Lung (tissue), 11 donors: ENCODE measurements at regions not wholly inside any gene's neighbourhood (a gene's known extent, or its start where the extent isn't known, plus 50 kb on each side); places are given as distances from the start of the nearest gene placed in this dataset.

Experiments
- ATAC-seq: fragments of 200-7000 bp; cut with Tn5 transposase; one replicate; pipeline ENCODE4 v1.9.1; 2020; ENCODE audit warnings: moderate number of reproducible peaks; ENCODE audit not compliant: insufficient read depth, low FRiP score
- DNase-seq, 3 donors: peaks; one replicate each; pipeline ENCODE4 v3.0.0-alpha.2; 2013 to 2017
- H3K27ac ChIP-seq, 2 donors: one replicate each; pipeline ENCODE4 v1.5.1; 2013; ENCODE audit warnings: mild to moderate bottlenecking in 2 of 2, moderate library complexity in 2 of 2, control low read depth in 1 of 2, inconsistent platforms in 1 of 2, low read depth in 1 of 2, low read length in 1 of 2
- H3K27me3 ChIP-seq, 3 donors: one replicate each; pipeline ENCODE4 v1.5.1; 2013; ENCODE audit warnings: low read length in 2 of 3; ENCODE audit not compliant: control insufficient read depth in 3 of 3, insufficient read depth in 3 of 3
- H3K36me3 ChIP-seq, 4 donors: one replicate each; pipeline ENCODE4 v1.5.1; 2013; ENCODE audit warnings: low read length in 4 of 4, mild to moderate bottlenecking in 1 of 4, moderate library complexity in 1 of 4; ENCODE audit not compliant: control insufficient read depth in 4 of 4, insufficient read depth in 4 of 4
- H3K4me1 ChIP-seq, 5 donors: one replicate each; pipeline ENCODE4 v1.5.1; 2013; ENCODE audit warnings: low read length in 5 of 5, mild to moderate bottlenecking in 2 of 5, moderate library complexity in 1 of 5; ENCODE audit not compliant: control insufficient read depth in 5 of 5, insufficient read depth in 5 of 5
- H3K4me3 ChIP-seq: one replicate; pipeline ENCODE4 v1.5.1; 2013; ENCODE audit warnings: mild to moderate bottlenecking, control low read depth, moderate library complexity
- H3K9ac ChIP-seq, 2 donors: one replicate each; pipeline ENCODE4 v1.5.1; 2013; ENCODE audit warnings: low read length in 2 of 2, control low read depth in 1 of 2; ENCODE audit not compliant: insufficient read depth in 1 of 2
- H3K9me3 ChIP-seq, 4 donors: one replicate each; pipeline ENCODE4 v1.5.1; 2013; ENCODE audit warnings: low read length in 3 of 4, mild to moderate bottlenecking in 1 of 4, moderate library complexity in 1 of 4; ENCODE audit not compliant: control insufficient read depth in 4 of 4, insufficient read depth in 3 of 4
- WGBS, 2 donors: extraction: QIAGEN DNeasy Blood & Tissue Kit; methylation state at CpG; one replicate each; pipeline ENCODE4 v1.1.7; 2013; 5-methylcytosine and 5-hydroxymethylcytosine counted together
- TF ChIP-seq, protein P1 (sequence below): IDR thresholded peaks from 2 replicates; pipeline ENCODE4 v1.5.1; 2012; ENCODE audit warnings: mild to moderate bottlenecking; ENCODE audit errors: control extremely low read depth, extremely low read depth
- donor health status: control.
- donor health status: control.
- donor health status: Bipolar disorder and iron deficiency.
- donor health status: healthy.
- donor health status: DM: yes; HTN: yes; CAD: no.

DNA sequence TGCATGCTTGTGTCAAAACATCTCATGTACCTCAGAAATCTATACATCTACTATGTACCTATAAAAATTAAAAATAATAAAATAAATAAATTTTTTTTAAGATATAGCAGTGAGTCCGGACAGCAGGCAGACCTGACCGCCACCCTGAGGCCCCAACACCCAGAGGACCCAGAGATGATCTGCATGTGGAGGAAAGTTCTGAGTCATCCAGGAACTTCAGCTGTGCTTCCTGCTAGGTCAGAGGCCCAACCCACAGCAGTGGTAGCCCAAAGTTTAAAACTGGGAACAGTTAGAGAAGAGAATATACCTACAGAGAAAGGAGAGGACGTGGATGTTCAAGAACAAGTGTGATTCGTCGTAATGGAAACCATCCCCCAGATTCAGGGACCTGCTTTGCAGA lies 683.7 kb upstream of the NRP1 start:
- Histone ChIP-seq H3K9me3 (no peaks in the 10 kb centered on the region), H3K4me3 (no peak overlapping the region), H3K27ac (no peak overlapping the region), H3K9ac (no peak overlapping the region), H3K27me3 (no peaks in the 10 kb centered on the region), H3K4me1 (peaks cover 0 to 3% (median 0%) of the 10 kb centered on the region in 5 donors), H3K36me3 (no peaks in the 10 kb centered on the region)
- ATAC-seq (no peak), DNase-seq (no peak)
- WGBS, 2 donors: 79 to 88% methylated on average over 5 of the region's 5 CpGs
- TF ChIP-seq, protein P1, sequence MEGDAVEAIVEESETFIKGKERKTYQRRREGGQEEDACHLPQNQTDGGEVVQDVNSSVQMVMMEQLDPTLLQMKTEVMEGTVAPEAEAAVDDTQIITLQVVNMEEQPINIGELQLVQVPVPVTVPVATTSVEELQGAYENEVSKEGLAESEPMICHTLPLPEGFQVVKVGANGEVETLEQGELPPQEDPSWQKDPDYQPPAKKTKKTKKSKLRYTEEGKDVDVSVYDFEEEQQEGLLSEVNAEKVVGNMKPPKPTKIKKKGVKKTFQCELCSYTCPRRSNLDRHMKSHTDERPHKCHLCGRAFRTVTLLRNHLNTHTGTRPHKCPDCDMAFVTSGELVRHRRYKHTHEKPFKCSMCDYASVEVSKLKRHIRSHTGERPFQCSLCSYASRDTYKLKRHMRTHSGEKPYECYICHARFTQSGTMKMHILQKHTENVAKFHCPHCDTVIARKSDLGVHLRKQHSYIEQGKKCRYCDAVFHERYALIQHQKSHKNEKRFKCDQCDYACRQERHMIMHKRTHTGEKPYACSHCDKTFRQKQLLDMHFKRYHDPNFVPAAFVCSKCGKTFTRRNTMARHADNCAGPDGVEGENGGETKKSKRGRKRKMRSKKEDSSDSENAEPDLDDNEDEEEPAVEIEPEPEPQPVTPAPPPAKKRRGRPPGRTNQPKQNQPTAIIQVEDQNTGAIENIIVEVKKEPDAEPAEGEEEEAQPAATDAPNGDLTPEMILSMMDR: no peak

GRCh38 chr10:34017281-34017680 lies 682.8 kb upstream of the NRP1 start:
- ATAC-seq (no peak), DNase-seq (no peak)
- H3K36me3 ChIP-seq: no peaks in the 10 kb centered on the region
- TF ChIP-seq, protein P1: no peak
- H3K27ac ChIP-seq: no peak overlapping the region
- no peak overlapping the region for H3K9ac ChIP-seq
- H3K27me3 ChIP-seq: no peaks in the 10 kb centered on the region
- 85 to 89% methylated on average over 1 of the region's 1 CpG for WGBS, 2 donors
- no peak overlapping the region for H3K4me3 ChIP-seq
- H3K9me3 ChIP-seq: no peaks in the 10 kb centered on the region
- H3K4me1 ChIP-seq: peaks cover 0 to 3% (median 0%) of the 10 kb centered on the region in 5 donors

- Histone ChIP-seq H3K9me3 (no peaks in the 10 kb centered on the region), H3K27ac (no peak overlapping the region), H3K4me1 (peaks cover 0 to 3% (median 0%) of the 10 kb centered on the region in 5 donors), H3K27me3 (no peaks in the 10 kb centered on the region), H3K4me3 (no peak overlapping the region), H3K9ac (no peak overlapping the region), H3K36me3 (no peaks in the 10 kb centered on the region)
- DNase-seq (no peak), ATAC-seq (no peak)
- TF ChIP-seq, protein P1: no peak
- WGBS, 2 donors: 93 to 94% methylated on average over 2 of the region's 2 CpGs
Measured at GRCh38 chr10:34016576-34016975, 682.1 kb upstream of the NRP1 start.

GRCh38 chr10:34015700-34016099 lies 681.2 kb upstream of the NRP1 start:
- H3K27ac ChIP-seq: no peak overlapping the region
- ATAC-seq (no peak), DNase-seq (no peak)
- peaks cover 0 to 3% (median 0%) of the 10 kb centered on the region in 5 donors for H3K4me1 ChIP-seq
- H3K4me3 ChIP-seq: no peak overlapping the region
- no peaks in the 10 kb centered on the region for H3K27me3 ChIP-seq
- peaks cover 0 to 3% (median 0%) of the 10 kb centered on the region in 4 donors for H3K9me3 ChIP-seq
- 96 to 97% methylated on average over 2 of the region's 2 CpGs for WGBS, 2 donors
- TF ChIP-seq, protein P1: no peak
- H3K36me3 ChIP-seq: no peaks in the 10 kb centered on the region
- no peak overlapping the region for H3K9ac ChIP-seq
